ENCODE measurements at regions not wholly inside any gene's neighbourhood (a gene's known extent, or its start where the extent isn't known, plus 50 kb on each side); places are given as distances from the start of the nearest gene placed in this dataset.

- 82 to 87% methylated on average over 1 of the region's 1 CpG for WGBS, 2 donors
- no peak for TF ChIP-seq POLR2A (IDR thresholded peaks at IDR 0.05)
- no peak for TF ChIP-seq CTCF (IDR thresholded peaks at IDR 0.05)
- no peak for DNase-seq (ENCODE audit: low spot score in 2 of 2)
- H3K4me3 ChIP-seq (ENCODE audit: low read depth, poor library complexity, severe bottlenecking): no peak overlapping the region
- intact Hi-C loops (cut with DNase I; ENCODE audit: low total_unique reads): no loop called here
Observed at GRCh38 chr1:147852706-147853225, 49.8 kb upstream of the GJA8 start.
